Neural crest cell (in vitro differentiated cells): ENCODE measurements at regions not wholly inside any gene's neighbourhood (a gene's known extent, or its start where the extent isn't known, plus 50 kb on each side); places are given as distances from the start of the nearest gene placed in this dataset.
"Not testable (repeated sequence)": the region's sequence is repeated elsewhere in the genome, so short reads cannot be mapped to it uniquely, and the experiment has no call there.

Source experiments
- DNase-seq: peaks from one replicate; pipeline ENCODE4 v3.0.0; 2021; ENCODE audit warnings: low read depth, mixed read lengths, low spot score
- H3K27ac Mint-ChIP-seq: one replicate; pipeline ENCODE4 v1.8.0; 2021; ENCODE audit warnings: mild to moderate bottlenecking, mixed read lengths; ENCODE audit not compliant: unreplicated experiment
- H3K27me3 Mint-ChIP-seq: 2 replicates; pipeline ENCODE4 v1.8.0; 2021; ENCODE audit warnings: low read depth, mild to moderate bottlenecking, mixed read lengths
- H3K36me3 Mint-ChIP-seq: 2 replicates; pipeline ENCODE4 v1.8.0; 2021; ENCODE audit warnings: low read depth, mild to moderate bottlenecking, mixed read lengths
- H3K4me1 Mint-ChIP-seq: 2 replicates; pipeline ENCODE4 v1.8.0; 2021; ENCODE audit warnings: mixed read lengths
- H3K4me3 Mint-ChIP-seq: one replicate; pipeline ENCODE4 v1.8.0; 2021; ENCODE audit warnings: mild to moderate bottlenecking, mixed read lengths
- H3K9me3 Mint-ChIP-seq: 2 replicates; pipeline ENCODE4 v1.8.0; 2021; ENCODE audit warnings: mixed read lengths
- CTCF ChIP-seq: fragments of 200-600 bp; sonication (generic); conservative IDR thresholded peaks from 2 replicates; pipeline ENCODE4 v1.5.0; 2021; ENCODE audit warnings: antibody characterized with exemption, mild to moderate bottlenecking

GRCh38 chr1:55768327-55768952, 553.3 kb upstream of the USP24 start:
- no peak for DNase-seq
- no peak overlapping the region for H3K27ac Mint-ChIP-seq
- H3K9me3 Mint-ChIP-seq, result peaks cover 17% of the 10 kb centered on the region
- H3K4me3 Mint-ChIP-seq, result no peak overlapping the region
- H3K27me3 Mint-ChIP-seq, result no peaks in the 10 kb centered on the region
- no peaks in the 10 kb centered on the region for H3K4me1 Mint-ChIP-seq
- TF ChIP-seq CTCF, result no peak
- H3K36me3 Mint-ChIP-seq, result peaks cover 7% of the 10 kb centered on the region

DNA sequence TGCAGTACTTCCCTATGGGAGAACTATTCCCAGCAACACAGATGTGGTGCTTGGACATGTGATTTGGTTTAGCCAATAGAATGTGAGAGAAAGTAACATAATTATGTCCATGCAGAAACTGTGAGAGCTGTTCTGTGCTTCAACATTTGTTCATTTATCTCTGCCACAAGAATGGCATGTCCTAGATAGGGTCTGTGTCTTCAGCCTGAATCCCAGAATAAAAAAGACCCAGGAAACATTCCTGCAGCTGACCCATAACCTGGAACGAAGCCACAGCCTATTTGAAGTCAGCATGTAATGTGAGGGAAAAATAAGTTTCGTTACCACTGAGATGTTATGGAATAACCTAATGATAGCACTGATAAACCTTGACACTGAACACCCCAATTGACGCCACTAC, 552.0 kb upstream of the USP24 start:
- no peak for DNase-seq
- Mint-ChIP-seq H3K27me3 (no peaks in the 10 kb centered on the region), H3K9me3 (peaks cover 16% of the 10 kb centered on the region), H3K36me3 (peaks cover 3% of the 10 kb centered on the region), H3K4me3 (no peak overlapping the region), H3K27ac (no peak overlapping the region), H3K4me1 (no peaks in the 10 kb centered on the region)
- TF ChIP-seq CTCF, result no peak

DNA sequence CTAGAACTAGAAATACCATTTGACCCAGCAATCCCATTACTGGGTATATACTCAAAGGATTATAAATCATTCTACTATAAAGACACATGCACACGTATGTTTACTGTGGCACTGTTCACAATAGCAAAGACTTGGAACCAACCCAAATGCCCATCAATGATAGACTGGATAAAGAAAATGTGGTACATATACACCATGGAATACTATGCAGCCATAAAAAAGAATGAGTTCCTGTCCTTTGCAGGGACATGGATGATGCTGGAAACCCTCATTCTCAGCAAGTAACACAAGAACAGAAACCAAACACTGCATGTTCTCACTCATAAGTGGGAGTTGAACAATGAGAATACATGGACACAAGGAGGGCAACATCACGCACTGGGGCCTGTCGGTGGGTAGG, 550.3 kb upstream of the USP24 start:
- DNase-seq, H3K27me3 Mint-ChIP-seq, H3K4me3 Mint-ChIP-seq, H3K4me1 Mint-ChIP-seq, H3K36me3 Mint-ChIP-seq, H3K27ac Mint-ChIP-seq: not testable (repeated sequence)
- peaks cover 17% of the 10 kb centered on the region for H3K9me3 Mint-ChIP-seq

- Mint-ChIP-seq H3K27me3 (no peaks in the 10 kb centered on the region), H3K9me3 (peaks cover 12% of the 10 kb centered on the region)
Measured at GRCh38 chr1:55751776-55752175, 536.6 kb upstream of the USP24 start.

DNA sequence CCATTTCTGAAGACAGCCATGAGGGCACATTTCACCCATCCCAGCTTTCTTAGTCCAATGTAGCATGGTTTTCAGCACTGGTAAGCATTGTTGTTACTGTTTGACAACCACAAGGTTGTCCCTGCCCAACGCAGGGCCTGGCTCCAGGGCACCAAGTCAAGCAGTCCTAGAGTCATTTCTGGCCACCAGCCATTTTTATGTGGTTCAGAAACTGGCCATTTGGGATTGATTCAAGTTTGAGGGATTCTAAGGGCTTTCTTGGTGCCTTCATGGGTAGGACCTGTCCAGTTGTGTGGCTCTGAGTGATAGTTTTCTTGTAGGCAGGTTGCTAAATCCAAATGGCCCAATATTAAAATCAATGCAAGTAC, 535.4 kb upstream of the USP24 start:
- Mint-ChIP-seq H3K4me3 (no peak overlapping the region), H3K27ac (no peak overlapping the region), H3K27me3 (no peaks in the 10 kb centered on the region), H3K36me3 (peaks cover 2% of the 10 kb centered on the region), H3K4me1 (no peaks in the 10 kb centered on the region), H3K9me3 (peaks cover 10% of the 10 kb centered on the region)
- TF ChIP-seq CTCF, result no peak
- no peak for DNase-seq

More at GRCh38 chr1:55751776-55752175, 536.6 kb upstream of the USP24 start:
- Mint-ChIP-seq H3K4me3 (no peak overlapping the region), H3K36me3 (peaks cover 6% of the 10 kb centered on the region), H3K4me1 (no peaks in the 10 kb centered on the region), H3K27ac (no peak overlapping the region)
- DNase-seq, result no peak
- TF ChIP-seq CTCF, result no peak

- no peak overlapping the region for H3K27ac Mint-ChIP-seq
- no peak overlapping the region for H3K4me3 Mint-ChIP-seq
- peaks cover 5% of the 10 kb centered on the region for H3K9me3 Mint-ChIP-seq
- H3K36me3 Mint-ChIP-seq, result no peaks in the 10 kb centered on the region
- no peak for DNase-seq
- no peaks in the 10 kb centered on the region for H3K27me3 Mint-ChIP-seq
- TF ChIP-seq CTCF, result no peak
- H3K4me1 Mint-ChIP-seq, result no peaks in the 10 kb centered on the region
Measured at GRCh38 chr1:55749975-55750627, 534.9 kb upstream of the USP24 start.
